ENCODE measurements at regions not wholly inside any gene's neighbourhood (a gene's known extent, or its start where the extent isn't known, plus 50 kb on each side); places are given as distances from the start of the nearest gene placed in this dataset.

GRCh38 chr20:22744341-22745193, 160.2 kb upstream of the FOXA2 start:
- DNase-seq = no peak

GRCh38 chr20:22745194-22745500, 160.8 kb upstream of the FOXA2 start:
- no peak for DNase-seq

GRCh38 chr20:22746957-22747356, 162.6 kb upstream of the FOXA2 start:
- no peak for DNase-seq

GRCh38 chr20:22752324-22752723, 168.0 kb upstream of the FOXA2 start:
- no peak for DNase-seq

GRCh38 chr20:22757424-22758183, 173.2 kb upstream of the FOXA2 start:
- no peak for DNase-seq

GRCh38 chr20:22758815-22759214, 174.4 kb upstream of the FOXA2 start:
- DNase-seq = no peak

GRCh38 chr20:22762576-22763256, 178.3 kb upstream of the FOXA2 start:
- DNase-seq = no peak

GRCh38 chr20:22763257-22763906, 179.0 kb upstream of the FOXA2 start:
- DNase-seq = no peak

- DNase-seq = no peak
Measured at GRCh38 chr20:22768266-22769178, 184.2 kb upstream of the FOXA2 start.

GRCh38 chr20:22770241-22770800, 185.9 kb upstream of the FOXA2 start:
- no peak for DNase-seq

- DNase-seq = no peak
Measured at GRCh38 chr20:22771706-22772105, 187.3 kb upstream of the FOXA2 start.

GRCh38 chr20:22773344-22773743, 189.0 kb upstream of the FOXA2 start:
- DNase-seq = no peak

GRCh38 chr20:22775256-22775655, 190.9 kb upstream of the FOXA2 start:
- DNase-seq = no peak

- DNase-seq = no peak
Measured at GRCh38 chr20:22775671-22776139, 191.3 kb upstream of the FOXA2 start.

GRCh38 chr20:22776369-22776768, 192.0 kb upstream of the FOXA2 start:
- no peak for DNase-seq

GRCh38 chr20:22779878-22780277, 195.5 kb upstream of the FOXA2 start:
- DNase-seq = no peak

GRCh38 chr20:22781869-22782268, 197.5 kb upstream of the FOXA2 start:
- no peak for DNase-seq

GRCh38 chr20:22789676-22790075, 205.3 kb upstream of the FOXA2 start:
- DNase-seq = no peak

GRCh38 chr20:22791396-22791795, 207.0 kb upstream of the FOXA2 start:
- no peak for DNase-seq

- DNase-seq = no peak
Measured at GRCh38 chr20:22791877-22792525, 207.6 kb upstream of the FOXA2 start.

GRCh38 chr20:22794200-22794599, 209.8 kb upstream of the FOXA2 start:
- DNase-seq = no peak

Measured in NCI-H524 (cell line).